BLaER1 treated with 17β-estradiol and CSF1 and Interleukin-3, amounts not matched to agents 10 nM and 100 nM (cell line): ENCODE measurements at regions not wholly inside any gene's neighbourhood (a gene's known extent, or its start where the extent isn't known, plus 50 kb on each side); places are given as distances from the start of the nearest gene placed in this dataset.
"Not testable (repeated sequence)": the region's sequence is repeated elsewhere in the genome, so short reads cannot be mapped to it uniquely, and the experiment has no call there.

Experiments
- H3K27ac ChIP-seq, 11 experiments: shearing (Covaris generic); formaldehyde crosslinking; 2 replicates each; pipeline ENCODE4 v1.8.1; 2022
- H3K27me3 ChIP-seq, 11 experiments: shearing (Covaris generic); formaldehyde crosslinking; 2 replicates each; pipeline ENCODE4 v1.8.1; 2022
- H3K36me3 ChIP-seq, 11 experiments: shearing (Covaris generic); formaldehyde crosslinking; 2 replicates each; pipeline ENCODE4 v1.8.1; 2022
- H3K4me1 ChIP-seq, 10 experiments: shearing (Covaris generic); formaldehyde crosslinking; 2 replicates each; pipeline ENCODE4 v1.8.1; 2022
- H3K4me2 ChIP-seq, 11 experiments: shearing (Covaris generic); formaldehyde crosslinking; 2 replicates each; pipeline ENCODE4 v1.8.1; 2022
- H3K4me3 ChIP-seq, 10 experiments: shearing (Covaris generic); formaldehyde crosslinking; 2 replicates each; pipeline ENCODE4 v1.8.1; 2022
- H3K9ac ChIP-seq, 11 experiments: shearing (Covaris generic); formaldehyde crosslinking; 2 replicates each; pipeline ENCODE4 v1.8.1; 2022
- H3K9me3 ChIP-seq, 11 experiments: shearing (Covaris generic); formaldehyde crosslinking; replicated peaks in 1 of 11; 2 replicates each; pipeline ENCODE4 v1.8.1; 2022
- H4K20me1 ChIP-seq, 11 experiments: shearing (Covaris generic); formaldehyde crosslinking; 2 replicates each; pipeline ENCODE4 v1.8.1; 2022
- Cebpa-rat ChIP-seq, 11 experiments: shearing (Covaris generic); IDR thresholded peaks; 2 replicates each; pipeline ENCODE4 v1.8.1; 2022

DNA sequence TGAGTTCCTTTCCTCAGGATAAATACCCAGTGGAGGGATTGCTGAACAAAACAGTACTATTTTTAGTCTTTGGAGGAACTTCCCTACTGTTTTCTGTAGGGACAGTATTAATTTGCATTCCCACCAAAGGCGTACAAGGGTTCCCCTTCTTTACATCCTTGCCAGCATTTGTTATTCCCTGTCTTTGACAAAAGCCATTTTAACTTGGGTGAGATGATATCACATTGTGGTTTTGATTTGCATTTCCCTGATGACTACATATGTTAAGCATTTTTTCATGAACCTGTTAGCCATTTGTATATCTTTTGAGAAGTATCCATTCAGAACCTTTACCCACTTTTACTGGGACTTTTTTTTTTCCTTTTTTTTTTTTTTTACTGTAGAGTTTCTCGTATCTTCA is 126.2 kb upstream of the ANXA10 start:
- no peaks in the 10 kb centered on the region for H3K36me3 ChIP-seq
- no peak overlapping the region for H3K9ac ChIP-seq
- peaks cover 0 to 12% (median 0%) of the 10 kb centered on the region in 10 experiments; a peak in 3 of 20 replicates for H3K4me1 ChIP-seq
- H4K20me1 ChIP-seq: no peaks in the 10 kb centered on the region
- H3K27ac ChIP-seq: no peak overlapping the region
- no peak for TF ChIP-seq Cebpa-rat (IDR thresholded peaks at IDR 0.05)
- H3K27me3 ChIP-seq: no peaks in the 10 kb centered on the region
- H3K4me2 ChIP-seq: peak overlapping the region in 1 of 11 experiments; percentile 11; a peak in 1 of 22 replicates
- H3K4me3 ChIP-seq: no peak overlapping the region
- H3K9me3 ChIP-seq: peaks cover 0 to 11% (median 0%) of the 10 kb centered on the region in 11 experiments; a peak in 1 of 22 replicates

DNA sequence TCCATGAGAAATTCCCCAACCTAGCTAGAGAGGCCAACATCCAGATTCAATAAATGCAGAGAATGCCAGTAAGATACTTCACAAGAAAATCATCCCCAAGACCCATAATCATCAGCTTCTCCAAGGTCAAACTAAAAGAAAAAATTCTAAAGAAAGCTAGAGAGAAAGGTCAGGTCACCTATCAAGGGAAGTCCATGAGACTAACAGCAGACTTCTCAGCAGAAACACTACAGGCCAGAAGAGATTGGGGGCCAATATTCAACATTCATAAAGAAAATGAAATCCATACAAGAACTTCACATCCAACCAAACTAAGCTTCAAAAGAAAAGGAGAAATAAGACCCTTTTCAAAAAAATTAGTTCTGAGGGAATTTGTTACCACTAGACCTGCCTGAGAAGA is 118.8 kb upstream of the ANXA10 start:
- Histone ChIP-seq H3K36me3 (no peaks in the 10 kb centered on the region), H3K4me3 (no peak overlapping the region), H3K4me2 (no peak overlapping the region), H3K27me3 (no peaks in the 10 kb centered on the region), H3K27ac (no peak overlapping the region), H3K4me1 (no peaks in the 10 kb centered on the region), H4K20me1 (no peaks in the 10 kb centered on the region), H3K9me3 (peaks cover 12 to 39% (median 24%) of the 10 kb centered on the region in 11 experiments; a peak in 20 of 22 replicates), H3K9ac (no peak overlapping the region)
- TF ChIP-seq Cebpa-rat (IDR thresholded peaks at IDR 0.05): no peak

DNA sequence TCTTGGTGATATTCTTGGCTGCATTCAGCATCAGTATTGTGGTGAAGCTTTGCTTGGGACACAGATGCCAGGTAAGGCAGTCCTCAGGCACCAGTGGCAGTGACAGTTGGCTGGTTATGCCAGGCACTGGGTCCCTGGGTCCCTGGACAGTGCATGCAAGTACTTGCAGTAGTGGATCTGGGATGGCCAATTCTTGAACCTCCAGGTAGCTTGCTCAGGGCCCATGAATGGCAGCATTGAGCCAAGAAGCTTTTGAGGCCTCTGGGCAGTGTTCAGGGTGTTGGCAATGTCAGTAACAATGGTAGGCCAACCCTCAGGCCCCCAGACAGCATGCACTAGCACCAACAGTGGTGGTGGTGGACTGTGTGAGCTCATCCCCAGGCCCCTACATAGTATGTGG is 106.8 kb upstream of the ANXA10 start:
- Histone ChIP-seq H3K27me3 (no peaks in the 10 kb centered on the region), H3K4me3 (no peak overlapping the region), H3K9ac (no peak overlapping the region), H3K4me1 (no peaks in the 10 kb centered on the region), H3K27ac (no peak overlapping the region), H4K20me1 (no peaks in the 10 kb centered on the region), H3K36me3 (no peaks in the 10 kb centered on the region), H3K9me3 (peaks cover 0 to 4% (median 0%) of the 10 kb centered on the region in 11 experiments; a peak in 1 of 22 replicates), H3K4me2 (no peak overlapping the region)
- no peak for TF ChIP-seq Cebpa-rat (IDR thresholded peaks at IDR 0.05)

GRCh38 chr4:167986044-167986443 is 106.3 kb upstream of the ANXA10 start:
- Histone ChIP-seq H3K9me3 (peaks cover 0 to 4% (median 0%) of the 10 kb centered on the region in 11 experiments; a peak in 1 of 22 replicates), H3K4me3 (no peak overlapping the region), H3K27me3 (no peaks in the 10 kb centered on the region), H3K36me3 (no peaks in the 10 kb centered on the region), H3K9ac (no peak overlapping the region), H3K4me1 (no peaks in the 10 kb centered on the region), H4K20me1 (no peaks in the 10 kb centered on the region), H3K4me2 (no peak overlapping the region), H3K27ac (no peak overlapping the region)
- no peak for TF ChIP-seq Cebpa-rat (IDR thresholded peaks at IDR 0.05)

- no peaks in the 10 kb centered on the region for H3K4me1 ChIP-seq
- H3K4me3 ChIP-seq: no peak overlapping the region
- H3K36me3 ChIP-seq: no peaks in the 10 kb centered on the region
- H4K20me1 ChIP-seq: no peaks in the 10 kb centered on the region
- TF ChIP-seq Cebpa-rat (IDR thresholded peaks at IDR 0.05): no peak
- no peak overlapping the region for H3K4me2 ChIP-seq
- no peak overlapping the region for H3K27ac ChIP-seq
- H3K27me3 ChIP-seq: no peaks in the 10 kb centered on the region
- no peak overlapping the region for H3K9ac ChIP-seq
- H3K9me3 ChIP-seq: peaks cover 0 to 4% (median 0%) of the 10 kb centered on the region in 11 experiments; a peak in 1 of 22 replicates
Measured at GRCh38 chr4:167987285-167987684, 105.1 kb upstream of the ANXA10 start.

DNA sequence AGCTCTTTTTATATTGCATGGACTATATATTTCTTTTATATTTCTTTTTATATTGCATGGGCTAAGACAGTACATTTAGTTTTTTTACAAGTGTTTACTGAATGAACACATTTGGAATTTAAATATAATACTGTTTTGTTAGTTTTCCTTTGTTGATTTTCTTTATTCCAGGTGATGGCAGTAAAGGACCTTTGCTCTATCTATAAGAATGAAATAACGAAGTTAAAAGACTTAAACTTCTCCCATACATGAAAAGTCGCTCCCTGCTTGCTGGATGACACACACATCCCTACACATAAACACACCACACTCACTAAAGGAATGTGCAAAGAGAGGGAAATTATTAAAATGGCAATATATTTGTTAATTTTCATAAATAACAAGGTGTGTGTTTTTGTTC is 102.5 kb upstream of the ANXA10 start:
- Histone ChIP-seq H3K9ac (no peak overlapping the region), H4K20me1 (no peaks in the 10 kb centered on the region), H3K27ac (no peak overlapping the region), H3K9me3 (no peaks in the 10 kb centered on the region), H3K4me2 (no peak overlapping the region), H3K4me1 (no peaks in the 10 kb centered on the region), H3K27me3 (no peaks in the 10 kb centered on the region), H3K36me3 (no peaks in the 10 kb centered on the region), H3K4me3 (no peak overlapping the region)
- TF ChIP-seq Cebpa-rat (IDR thresholded peaks at IDR 0.05): no peak

GRCh38 chr4:168008112-168008511 is 84.2 kb upstream of the ANXA10 start:
- H3K4me2 ChIP-seq, H3K27me3 ChIP-seq, H3K27ac ChIP-seq, H3K4me3 ChIP-seq, H3K4me1 ChIP-seq, H4K20me1 ChIP-seq, H3K9ac ChIP-seq, H3K9me3 ChIP-seq, H3K36me3 ChIP-seq: not testable (repeated sequence)

DNA sequence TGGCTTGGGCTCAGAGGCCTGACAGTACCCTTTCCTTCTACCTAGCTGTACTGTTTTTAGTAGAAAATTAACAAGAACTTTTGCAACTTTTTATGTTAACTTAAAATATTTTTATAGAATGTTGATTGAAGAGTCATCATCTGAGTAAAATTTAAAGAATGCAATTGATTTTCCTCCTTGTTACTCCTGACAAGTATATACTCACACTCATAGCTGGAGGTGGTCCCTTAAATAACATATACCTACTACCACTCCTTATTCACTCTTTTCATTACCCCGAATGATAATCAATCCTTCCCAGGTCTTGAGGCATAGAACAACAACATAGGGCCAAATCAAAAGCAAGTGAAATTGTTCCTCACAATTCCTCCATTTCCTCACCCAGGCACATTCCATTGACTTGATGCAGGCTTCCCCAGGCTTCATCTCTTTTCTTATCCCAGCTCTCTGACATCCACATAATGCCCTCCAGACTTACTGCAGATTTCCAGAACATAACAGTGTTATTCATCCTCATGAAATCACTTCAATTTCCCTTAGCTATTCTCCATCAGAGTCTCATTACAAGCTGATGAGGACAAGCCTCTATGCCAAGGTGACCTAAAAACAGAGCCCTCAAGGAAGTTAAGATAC is 73.2 kb upstream of the ANXA10 start:
- no peaks in the 10 kb centered on the region for H3K4me1 ChIP-seq
- H3K36me3 ChIP-seq: no peaks in the 10 kb centered on the region
- no peak overlapping the region for H3K4me2 ChIP-seq
- TF ChIP-seq Cebpa-rat (IDR thresholded peaks at IDR 0.05): no peak
- peaks cover 17 to 25% (median 22%) of the 10 kb centered on the region in 11 experiments for H3K9me3 ChIP-seq
- H3K4me3 ChIP-seq: no peak overlapping the region
- H3K9ac ChIP-seq: no peak overlapping the region
- no peaks in the 10 kb centered on the region for H4K20me1 ChIP-seq
- no peaks in the 10 kb centered on the region for H3K27me3 ChIP-seq
- no peak overlapping the region for H3K27ac ChIP-seq

- Histone ChIP-seq H3K36me3 (no peaks in the 10 kb centered on the region), H3K27me3 (no peaks in the 10 kb centered on the region), H3K4me3 (no peak overlapping the region), H4K20me1 (no peaks in the 10 kb centered on the region), H3K4me1 (no peaks in the 10 kb centered on the region), H3K27ac (no peak overlapping the region), H3K9ac (no peak overlapping the region), H3K9me3 (peaks cover 17 to 26% (median 22%) of the 10 kb centered on the region in 11 experiments), H3K4me2 (no peak overlapping the region)
- no peak for TF ChIP-seq Cebpa-rat (IDR thresholded peaks at IDR 0.05)
Measured at GRCh38 chr4:168019921-168020320, 72.4 kb upstream of the ANXA10 start.

DNA sequence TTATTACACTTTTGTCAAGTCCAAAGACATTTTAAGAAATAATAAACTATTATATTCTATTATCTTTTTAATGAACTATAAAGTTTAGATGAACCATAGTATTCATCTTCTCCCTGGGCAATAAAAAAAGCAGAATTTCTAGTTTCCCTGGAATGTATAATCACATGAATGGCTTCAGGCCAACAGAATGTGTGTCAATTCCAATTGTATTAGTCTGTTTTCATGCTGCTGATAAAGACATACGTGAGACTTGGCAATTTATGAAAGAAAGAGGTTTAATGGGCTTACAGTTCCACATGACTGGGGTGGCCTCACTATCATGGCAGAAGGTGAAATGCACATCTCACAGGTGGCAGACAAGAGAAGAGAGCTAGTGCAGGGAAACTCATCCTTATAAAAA is 70.7 kb upstream of the ANXA10 start:
- Histone ChIP-seq H3K4me1 (no peaks in the 10 kb centered on the region), H3K27me3 (no peaks in the 10 kb centered on the region), H3K4me3 (no peak overlapping the region), H4K20me1 (no peaks in the 10 kb centered on the region), H3K9me3 (peaks cover 17 to 26% (median 22%) of the 10 kb centered on the region in 11 experiments), H3K4me2 (no peak overlapping the region), H3K36me3 (no peaks in the 10 kb centered on the region), H3K27ac (no peak overlapping the region), H3K9ac (no peak overlapping the region)
- TF ChIP-seq Cebpa-rat (IDR thresholded peaks at IDR 0.05): no peak
